Keratinocyte (primary cell): ENCODE measurements at regions not wholly inside any gene's neighbourhood (a gene's known extent, or its start where the extent isn't known, plus 50 kb on each side); places are given as distances from the start of the nearest gene placed in this dataset.

ENCODE experiments used
- DNase-seq: peaks from one replicate; pipeline ENCODE4 v3.0.0-alpha.2; 2011; ENCODE audit warnings: low read depth, missing footprints, low spot score
- FAIRE-seq: peaks from 2 replicates; lab custom pipeline; 2011; peaks lifted over from hg19 to GRCh38; lab: Jason Lieb, UNC
- H2AFZ ChIP-seq: 2 replicates; pipeline ENCODE4 v1.6.0; 2012; ENCODE audit warnings: low read length, control low read depth, inconsistent platforms; ENCODE audit not compliant: control insufficient read depth
- H3K27ac ChIP-seq: 2 replicates; pipeline ENCODE4 v1.5.1; 2011; ENCODE audit warnings: low read length; ENCODE audit not compliant: control insufficient read depth, insufficient read depth
- H3K27me3 ChIP-seq: 3 replicates; pipeline ENCODE4 v1.6.0; 2011; ENCODE audit warnings: low read length; ENCODE audit not compliant: control insufficient read depth, insufficient read depth; ENCODE audit errors: extremely low read depth
- H3K36me3 ChIP-seq, 2 experiments: 2 replicates in 1 of 2; 3 replicates in 1 of 2; pipeline ENCODE4 v1.5.1; 2011; ENCODE audit warnings: low read length in 2 of 2, mild to moderate bottlenecking in 1 of 2; ENCODE audit not compliant: control insufficient read depth in 2 of 2, insufficient read depth in 2 of 2; ENCODE audit errors: extremely low read depth in 1 of 2
- H3K4me1 ChIP-seq: 3 replicates; pipeline ENCODE4 v1.5.1; 2011; ENCODE audit warnings: low read length; ENCODE audit not compliant: control insufficient read depth, insufficient read depth; ENCODE audit errors: extremely low read depth
- H3K4me2 ChIP-seq: 3 replicates; pipeline ENCODE4 v1.6.0; 2011; ENCODE audit warnings: low read depth, low read length; ENCODE audit not compliant: control insufficient read depth, insufficient read depth; ENCODE audit errors: extremely low read depth
- H3K4me3 ChIP-seq, 3 experiments: fragments of 200-600 bp in 1 of 3; sonication (generic) in 1 of 3; 2 replicates in 2 of 3; 3 replicates in 1 of 3; pipeline ENCODE4 v1.5.1; 2011 to 2016; ENCODE audit warnings: low read length in 3 of 3, mild to moderate bottlenecking in 3 of 3, control low read depth in 2 of 3, inconsistent platforms in 1 of 3, low read depth in 1 of 3, mixed read lengths in 1 of 3, mixed run types in 1 of 3, moderate library complexity in 1 of 3; ENCODE audit not compliant: control insufficient read depth in 2 of 3, insufficient read depth in 2 of 3; ENCODE audit errors: extremely low read depth in 1 of 3
- H3K79me2 ChIP-seq: 2 replicates; pipeline ENCODE4 v1.6.0; 2012; ENCODE audit warnings: low read length; ENCODE audit not compliant: control insufficient read depth, insufficient read depth
- H3K9ac ChIP-seq: 3 replicates; pipeline ENCODE4 v1.6.0; 2011; ENCODE audit warnings: low read length; ENCODE audit not compliant: control insufficient read depth, insufficient read depth; ENCODE audit errors: extremely low read depth
- H3K9me1 ChIP-seq: 3 replicates; pipeline ENCODE4 v1.6.0; 2011; ENCODE audit warnings: low read length; ENCODE audit not compliant: control insufficient read depth, insufficient read depth; ENCODE audit errors: extremely low read depth
- H3K9me3 ChIP-seq: 2 replicates; pipeline ENCODE4 v1.5.1; 2012; ENCODE audit warnings: low read depth, low read length; ENCODE audit not compliant: control insufficient read depth
- H4K20me1 ChIP-seq: 3 replicates; pipeline ENCODE4 v1.6.0; 2011; ENCODE audit warnings: low read length; ENCODE audit not compliant: control insufficient read depth, insufficient read depth; ENCODE audit errors: extremely low read depth
- EZH2 ChIP-seq: IDR thresholded peaks from one replicate; pipeline ENCODE4 v1.6.1; 2012; ENCODE audit warnings: inconsistent platforms, mild to moderate bottlenecking, low read length, moderate library complexity
- dilution Hi-C: fragments of 300-500 bp; cut with MboI; formaldehyde crosslinking; loops from one replicate; pipeline ENCODE4 v1.7.0; 2020; ENCODE audit warnings: low sequenced_read_pairs; ENCODE audit not compliant: extremely low pct_ligation_motif_present
- TF ChIP-seq, protein P1 (sequence below), 3 experiments: IDR thresholded peaks in 1 of 3; conservative IDR thresholded peaks in 1 of 3; optimal IDR thresholded peaks in 1 of 3; 2 replicates in 2 of 3; 3 replicates in 1 of 3; pipeline versions ENCODE3 to v1.5.1; 2011; ENCODE audit warnings: low read length in 3 of 3, mild to moderate bottlenecking in 3 of 3, moderate library complexity in 2 of 3, control low read depth in 1 of 3, inconsistent platforms in 1 of 3; ENCODE audit not compliant: insufficient read depth in 2 of 3; ENCODE audit errors: extremely low read depth in 1 of 3

DNA sequence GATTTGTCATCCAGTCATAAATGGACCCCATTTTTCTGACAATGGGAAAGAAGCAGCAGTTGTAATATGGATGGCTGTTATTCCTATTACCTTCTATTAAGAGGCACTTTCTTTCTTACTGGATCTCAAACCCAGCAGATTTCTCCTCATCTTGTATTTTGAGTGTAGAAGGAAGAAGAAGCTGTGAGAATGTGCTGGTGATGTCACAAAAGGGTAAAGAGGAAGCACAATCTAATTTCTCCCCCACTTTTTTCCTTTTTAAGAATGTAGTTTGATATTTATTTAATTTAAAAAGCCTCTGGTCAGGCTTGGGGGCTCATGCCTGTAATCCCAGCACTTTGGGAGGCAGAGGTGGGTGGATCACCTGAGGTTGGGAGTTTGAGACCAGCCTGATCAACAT is 100.0 kb upstream of the JARID2 start:
- Histone ChIP-seq H3K36me3 (no peaks in the 10 kb centered on the region), H3K27ac (no peak overlapping the region), H3K9me1 (no peaks in the 10 kb centered on the region), H2AFZ (no peak overlapping the region), H3K4me3 (no peak overlapping the region), H3K9ac (no peak overlapping the region), H4K20me1 (no peaks in the 10 kb centered on the region), H3K4me2 (no peak overlapping the region), H3K27me3 (no peaks in the 10 kb centered on the region), H3K9me3 (no peaks in the 10 kb centered on the region), H3K4me1 (peaks cover 12% of the 10 kb centered on the region), H3K79me2 (no peaks in the 10 kb centered on the region)
- no peak for DNase-seq
- no peak for FAIRE-seq
- dilution Hi-C loops, result no loop called here
- TF ChIP-seq EZH2, result no peak
- TF ChIP-seq, protein P1, sequence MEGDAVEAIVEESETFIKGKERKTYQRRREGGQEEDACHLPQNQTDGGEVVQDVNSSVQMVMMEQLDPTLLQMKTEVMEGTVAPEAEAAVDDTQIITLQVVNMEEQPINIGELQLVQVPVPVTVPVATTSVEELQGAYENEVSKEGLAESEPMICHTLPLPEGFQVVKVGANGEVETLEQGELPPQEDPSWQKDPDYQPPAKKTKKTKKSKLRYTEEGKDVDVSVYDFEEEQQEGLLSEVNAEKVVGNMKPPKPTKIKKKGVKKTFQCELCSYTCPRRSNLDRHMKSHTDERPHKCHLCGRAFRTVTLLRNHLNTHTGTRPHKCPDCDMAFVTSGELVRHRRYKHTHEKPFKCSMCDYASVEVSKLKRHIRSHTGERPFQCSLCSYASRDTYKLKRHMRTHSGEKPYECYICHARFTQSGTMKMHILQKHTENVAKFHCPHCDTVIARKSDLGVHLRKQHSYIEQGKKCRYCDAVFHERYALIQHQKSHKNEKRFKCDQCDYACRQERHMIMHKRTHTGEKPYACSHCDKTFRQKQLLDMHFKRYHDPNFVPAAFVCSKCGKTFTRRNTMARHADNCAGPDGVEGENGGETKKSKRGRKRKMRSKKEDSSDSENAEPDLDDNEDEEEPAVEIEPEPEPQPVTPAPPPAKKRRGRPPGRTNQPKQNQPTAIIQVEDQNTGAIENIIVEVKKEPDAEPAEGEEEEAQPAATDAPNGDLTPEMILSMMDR (optimal IDR thresholded peaks at IDR 0.05 in 1 of 3, IDR thresholded peaks at IDR 0.05 in 1 of 3, conservative IDR thresholded peaks at IDR 0.05 in 1 of 3; ENCODE audit: extremely low read depth in 1 of 3, insufficient read depth in 2 of 3, low read length in 3 of 3), result no peak

- Histone ChIP-seq H2AFZ (peak overlapping the region; percentile 69), H4K20me1 (no peaks in the 10 kb centered on the region), H3K9me1 (no peaks in the 10 kb centered on the region), H3K9me3 (no peaks in the 10 kb centered on the region), H3K36me3 (no peaks in the 10 kb centered on the region), H3K9ac (peak overlapping the region; percentile 42), H3K27me3 (no peaks in the 10 kb centered on the region), H3K4me1 (peaks cover 12% of the 10 kb centered on the region), H3K4me3 (no peak overlapping the region), H3K4me2 (no peak overlapping the region), H3K79me2 (no peaks in the 10 kb centered on the region), H3K27ac (peak overlapping the region; percentile 32)
- DNase-seq (no peak), FAIRE-seq (no peak)
- TF ChIP-seq EZH2, result no peak
- dilution Hi-C loops, result no loop called here
These were observed 98.0 kb upstream of the JARID2 start for GRCh38 chr6:15147827-15148226.

DNA sequence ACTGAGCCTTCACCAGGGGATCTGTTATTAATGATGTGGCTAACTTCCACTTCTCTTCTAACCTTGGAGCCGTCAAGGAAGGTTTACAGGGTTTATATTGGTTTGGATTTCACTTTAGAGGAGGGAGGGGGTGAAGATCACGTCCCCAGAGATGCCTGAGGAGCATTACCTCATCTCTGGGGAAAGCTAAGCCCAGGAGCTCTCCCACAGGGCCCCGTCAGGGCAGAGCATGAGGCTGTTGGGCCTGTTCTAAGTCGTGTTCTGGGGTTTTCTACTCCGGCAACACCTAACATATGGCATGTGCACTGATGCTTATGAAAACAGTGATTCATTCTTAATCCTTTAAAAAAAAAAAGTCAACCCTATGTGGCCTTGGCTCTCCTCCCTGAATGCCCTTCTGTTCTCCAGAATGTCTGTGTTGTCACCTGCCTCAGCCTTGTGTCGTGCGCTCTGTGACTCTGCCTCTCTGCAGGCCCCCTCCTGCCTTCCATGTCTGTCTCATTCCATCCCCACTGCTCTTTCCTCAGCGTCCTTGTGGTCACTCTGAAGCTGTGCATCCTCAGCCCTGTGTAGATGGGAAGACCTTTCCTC is 97.4 kb upstream of the JARID2 start:
- FAIRE-seq (peak; percentile 41), DNase-seq (peak; percentile 32)
- Histone ChIP-seq H3K4me2 (peak overlapping the region; percentile 22), H3K27ac (peak overlapping the region; percentile 32), H3K27me3 (no peaks in the 10 kb centered on the region), H3K9ac (peak overlapping the region; percentile 42), H3K4me3 (no peak overlapping the region), H3K9me1 (no peaks in the 10 kb centered on the region), H3K4me1 (peaks cover 12% of the 10 kb centered on the region), H4K20me1 (no peaks in the 10 kb centered on the region), H3K36me3 (no peaks in the 10 kb centered on the region), H2AFZ (peak overlapping the region; percentile 69), H3K79me2 (no peaks in the 10 kb centered on the region), H3K9me3 (no peaks in the 10 kb centered on the region)
- TF ChIP-seq, protein P1 (optimal IDR thresholded peaks at IDR 0.05 in 1 of 3, IDR thresholded peaks at IDR 0.05 in 1 of 3, conservative IDR thresholded peaks at IDR 0.05 in 1 of 3; ENCODE audit: extremely low read depth in 1 of 3, insufficient read depth in 2 of 3, low read length in 3 of 3), result peak in 2 of 3 experiments; percentile 17 to 33
- TF ChIP-seq EZH2, result no peak
- dilution Hi-C loops, result no loop called here
